NOMO-1 (cell line): ENCODE measurements at regions not wholly inside any gene's neighbourhood (a gene's known extent, or its start where the extent isn't known, plus 50 kb on each side); places are given as distances from the start of the nearest gene placed in this dataset.
"Not testable (repeated sequence)": the region's sequence is repeated elsewhere in the genome, so short reads cannot be mapped to it uniquely, and the experiment has no call there.

Source experiments
- DNase-seq, 2 experiments: peaks; one replicate each; lab custom pipeline; 2025; ENCODE audit not compliant: unreplicated experiment in 2 of 2; lab: John Stamatoyannopoulos, UW

- no peak for DNase-seq
These were observed 348.5 kb upstream of the POU1F1 start for GRCh38 chr3:87624860-87625259.

GRCh38 chr3:87621667-87622066 lies 345.3 kb upstream of the POU1F1 start:
- peak in 1 of 2 experiments; percentile 5 for DNase-seq

- DNase-seq = no peak
These were observed 339.1 kb upstream of the POU1F1 start for GRCh38 chr3:87615506-87615905.

GRCh38 chr3:87614998-87615397 lies 338.6 kb upstream of the POU1F1 start:
- DNase-seq = no peak

- DNase-seq = no peak
These were observed 330.9 kb upstream of the POU1F1 start for GRCh38 chr3:87607234-87607633.

- DNase-seq = no peak
These were observed 319.4 kb upstream of the POU1F1 start for GRCh38 chr3:87595798-87596197.

GRCh38 chr3:87581240-87581639 lies 304.9 kb upstream of the POU1F1 start:
- no peak for DNase-seq

- DNase-seq = no peak
These were observed 300.4 kb upstream of the POU1F1 start for GRCh38 chr3:87576752-87577151.

GRCh38 chr3:87575550-87575949 lies 299.2 kb upstream of the POU1F1 start:
- no peak for DNase-seq

- no peak for DNase-seq
These were observed 291.9 kb upstream of the POU1F1 start for GRCh38 chr3:87568331-87568730.

- DNase-seq = no peak
These were observed 288.1 kb upstream of the POU1F1 start for GRCh38 chr3:87564438-87564837.

GRCh38 chr3:87563712-87564111 lies 287.3 kb upstream of the POU1F1 start:
- no peak for DNase-seq

GRCh38 chr3:87558492-87558891 lies 282.1 kb upstream of the POU1F1 start:
- no peak for DNase-seq

GRCh38 chr3:87555290-87555689 lies 278.9 kb upstream of the POU1F1 start:
- DNase-seq = no peak

- no peak for DNase-seq
These were observed 276.7 kb upstream of the POU1F1 start for GRCh38 chr3:87553058-87553457.

GRCh38 chr3:87550892-87551291 lies 274.5 kb upstream of the POU1F1 start:
- no peak for DNase-seq

- DNase-seq = no peak
These were observed 272.8 kb upstream of the POU1F1 start for GRCh38 chr3:87549208-87549607.

- no peak for DNase-seq
These were observed 271.9 kb upstream of the POU1F1 start for GRCh38 chr3:87548271-87548670.

GRCh38 chr3:87546216-87546615 lies 269.8 kb upstream of the POU1F1 start:
- DNase-seq = no peak

GRCh38 chr3:87543408-87543807 lies 267.0 kb upstream of the POU1F1 start:
- not testable (repeated sequence) for DNase-seq

- DNase-seq = no peak
These were observed 265.3 kb upstream of the POU1F1 start for GRCh38 chr3:87541723-87542122.

- not testable (repeated sequence) for DNase-seq
These were observed 262.3 kb upstream of the POU1F1 start for GRCh38 chr3:87538722-87539121.

- no peak for DNase-seq
These were observed 233.0 kb upstream of the POU1F1 start for GRCh38 chr3:87509401-87509800.

GRCh38 chr3:87508921-87509320 lies 232.5 kb upstream of the POU1F1 start:
- no peak for DNase-seq
